ENCODE measurements at regions not wholly inside any gene's neighbourhood (a gene's known extent, or its start where the extent isn't known, plus 50 kb on each side); places are given as distances from the start of the nearest gene placed in this dataset.
A peak's percentile ranks its signal among the peaks of the same experiment; 100 is the strongest.

GRCh38 chr6:134692008-134692407 lies 257.9 kb downstream of the ALDH8A1 start:
- Histone ChIP-seq H4K20me1 (ENCODE audit: control insufficient read depth, extremely low read depth, insufficient read depth, low read length) (no peaks in the 10 kb centered on the region), H3K79me2 (ENCODE audit: control insufficient read depth, insufficient read depth, low read length) (no peaks in the 10 kb centered on the region), H3K27ac (ENCODE audit: insufficient read depth, low read length) (no peak overlapping the region), H3K4me2 (ENCODE audit: extremely low read depth, insufficient read depth, low read length) (no peak overlapping the region), H3K36me3 (ENCODE audit: control insufficient read depth, insufficient read depth, low read length) (no peaks in the 10 kb centered on the region), H3K4me3 (replicated peaks in 1 of 4; ENCODE audit: control extremely low read depth in 1 of 4, insufficient read depth in 1 of 4, low read depth in 3 of 4, low read length in 4 of 4) (no peak overlapping the region), H3K27me3 (ENCODE audit: control insufficient read depth, insufficient read depth, low read length) (peaks cover 4% of the 10 kb centered on the region), H3K9me3 (ENCODE audit: control insufficient read depth, insufficient read depth, low read depth, low read length) (no peaks in the 10 kb centered on the region), H3K9ac (ENCODE audit: insufficient read depth, low read length) (no peak overlapping the region), H3K4me1 (ENCODE audit: control insufficient read depth, extremely low read depth, insufficient read depth, low read length) (no peaks in the 10 kb centered on the region), H2AFZ (ENCODE audit: low read length) (no peak overlapping the region)
- DNase-seq (ENCODE audit: low read depth in 2 of 2), result no peak
- no peak for TF ChIP-seq EZH2 (IDR thresholded peaks at IDR 0.05; ENCODE audit: low read length, missing control alignments)
- TF ChIP-seq, protein P1, sequence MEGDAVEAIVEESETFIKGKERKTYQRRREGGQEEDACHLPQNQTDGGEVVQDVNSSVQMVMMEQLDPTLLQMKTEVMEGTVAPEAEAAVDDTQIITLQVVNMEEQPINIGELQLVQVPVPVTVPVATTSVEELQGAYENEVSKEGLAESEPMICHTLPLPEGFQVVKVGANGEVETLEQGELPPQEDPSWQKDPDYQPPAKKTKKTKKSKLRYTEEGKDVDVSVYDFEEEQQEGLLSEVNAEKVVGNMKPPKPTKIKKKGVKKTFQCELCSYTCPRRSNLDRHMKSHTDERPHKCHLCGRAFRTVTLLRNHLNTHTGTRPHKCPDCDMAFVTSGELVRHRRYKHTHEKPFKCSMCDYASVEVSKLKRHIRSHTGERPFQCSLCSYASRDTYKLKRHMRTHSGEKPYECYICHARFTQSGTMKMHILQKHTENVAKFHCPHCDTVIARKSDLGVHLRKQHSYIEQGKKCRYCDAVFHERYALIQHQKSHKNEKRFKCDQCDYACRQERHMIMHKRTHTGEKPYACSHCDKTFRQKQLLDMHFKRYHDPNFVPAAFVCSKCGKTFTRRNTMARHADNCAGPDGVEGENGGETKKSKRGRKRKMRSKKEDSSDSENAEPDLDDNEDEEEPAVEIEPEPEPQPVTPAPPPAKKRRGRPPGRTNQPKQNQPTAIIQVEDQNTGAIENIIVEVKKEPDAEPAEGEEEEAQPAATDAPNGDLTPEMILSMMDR (conservative IDR thresholded peaks at IDR 0.05 in 1 of 2, IDR thresholded peaks at IDR 0.05 in 1 of 2; ENCODE audit: low read depth in 1 of 2, low read length in 2 of 2), result no peak

DNA sequence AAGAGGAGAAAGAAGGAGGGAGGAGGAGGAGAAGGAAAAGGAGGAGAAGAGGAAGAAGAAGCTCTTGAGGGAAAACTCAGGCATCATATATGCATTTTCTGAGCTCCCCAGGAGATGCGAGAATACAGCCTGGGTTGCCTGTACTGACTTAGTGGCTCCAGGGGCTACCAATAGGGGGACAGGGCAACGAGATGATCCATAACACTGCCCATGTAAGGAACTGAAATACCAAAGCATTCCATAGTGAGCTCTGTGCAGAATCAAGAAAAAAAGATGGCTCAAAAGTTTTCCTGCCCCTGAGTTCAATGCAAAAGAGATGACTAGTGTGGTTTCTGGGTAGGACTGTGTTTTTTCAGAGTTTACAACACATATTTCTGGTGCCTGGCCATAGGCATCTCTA lies 258.7 kb downstream of the ALDH8A1 start:
- Histone ChIP-seq H3K4me1 (ENCODE audit: control insufficient read depth, extremely low read depth, insufficient read depth, low read length) (no peaks in the 10 kb centered on the region), H3K4me2 (ENCODE audit: extremely low read depth, insufficient read depth, low read length) (no peak overlapping the region), H3K9ac (ENCODE audit: insufficient read depth, low read length) (no peak overlapping the region), H2AFZ (ENCODE audit: low read length) (no peak overlapping the region), H3K79me2 (ENCODE audit: control insufficient read depth, insufficient read depth, low read length) (no peaks in the 10 kb centered on the region), H3K27ac (ENCODE audit: insufficient read depth, low read length) (no peak overlapping the region), H4K20me1 (ENCODE audit: control insufficient read depth, extremely low read depth, insufficient read depth, low read length) (no peaks in the 10 kb centered on the region), H3K4me3 (replicated peaks in 1 of 4; ENCODE audit: control extremely low read depth in 1 of 4, insufficient read depth in 1 of 4, low read depth in 3 of 4, low read length in 4 of 4) (no peak overlapping the region), H3K27me3 (ENCODE audit: control insufficient read depth, insufficient read depth, low read length) (peaks cover 4% of the 10 kb centered on the region), H3K9me3 (ENCODE audit: control insufficient read depth, insufficient read depth, low read depth, low read length) (no peaks in the 10 kb centered on the region), H3K36me3 (ENCODE audit: control insufficient read depth, insufficient read depth, low read length) (no peaks in the 10 kb centered on the region)
- TF ChIP-seq EZH2 (IDR thresholded peaks at IDR 0.05; ENCODE audit: low read length, missing control alignments), result no peak
- TF ChIP-seq, protein P1 (conservative IDR thresholded peaks at IDR 0.05 in 1 of 2, IDR thresholded peaks at IDR 0.05 in 1 of 2; ENCODE audit: low read depth in 1 of 2, low read length in 2 of 2), result peak in 1 of 2 donors; percentile 3
- no peak for DNase-seq (ENCODE audit: low read depth in 2 of 2)

GRCh38 chr6:134690048-134690447 lies 259.9 kb downstream of the ALDH8A1 start:
- TF ChIP-seq, protein P1 (conservative IDR thresholded peaks at IDR 0.05 in 1 of 2, IDR thresholded peaks at IDR 0.05 in 1 of 2; ENCODE audit: low read depth in 1 of 2, low read length in 2 of 2), result no peak
- TF ChIP-seq EZH2 (IDR thresholded peaks at IDR 0.05; ENCODE audit: low read length, missing control alignments), result no peak
- H2AFZ ChIP-seq (ENCODE audit: low read length), result no peak overlapping the region
- no peaks in the 10 kb centered on the region for H3K79me2 ChIP-seq (ENCODE audit: control insufficient read depth, insufficient read depth, low read length)
- H3K9me3 ChIP-seq (ENCODE audit: control insufficient read depth, insufficient read depth, low read depth, low read length), result no peaks in the 10 kb centered on the region
- no peak overlapping the region for H3K4me2 ChIP-seq (ENCODE audit: extremely low read depth, insufficient read depth, low read length)
- H3K4me3 ChIP-seq (replicated peaks in 1 of 4; ENCODE audit: control extremely low read depth in 1 of 4, insufficient read depth in 1 of 4, low read depth in 3 of 4, low read length in 4 of 4), result no peak overlapping the region
- no peaks in the 10 kb centered on the region for H3K4me1 ChIP-seq (ENCODE audit: control insufficient read depth, extremely low read depth, insufficient read depth, low read length)
- H3K27ac ChIP-seq (ENCODE audit: insufficient read depth, low read length), result no peak overlapping the region
- DNase-seq (ENCODE audit: low read depth in 2 of 2), result no peak
- H3K9ac ChIP-seq (ENCODE audit: insufficient read depth, low read length), result no peak overlapping the region
- H4K20me1 ChIP-seq (ENCODE audit: control insufficient read depth, extremely low read depth, insufficient read depth, low read length), result no peaks in the 10 kb centered on the region
- no peaks in the 10 kb centered on the region for H3K36me3 ChIP-seq (ENCODE audit: control insufficient read depth, insufficient read depth, low read length)
- peaks cover 4% of the 10 kb centered on the region for H3K27me3 ChIP-seq (ENCODE audit: control insufficient read depth, insufficient read depth, low read length)
